ENCODE measurements at regions not wholly inside any gene's neighbourhood (a gene's known extent, or its start where the extent isn't known, plus 50 kb on each side); places are given as distances from the start of the nearest gene placed in this dataset.

DNA sequence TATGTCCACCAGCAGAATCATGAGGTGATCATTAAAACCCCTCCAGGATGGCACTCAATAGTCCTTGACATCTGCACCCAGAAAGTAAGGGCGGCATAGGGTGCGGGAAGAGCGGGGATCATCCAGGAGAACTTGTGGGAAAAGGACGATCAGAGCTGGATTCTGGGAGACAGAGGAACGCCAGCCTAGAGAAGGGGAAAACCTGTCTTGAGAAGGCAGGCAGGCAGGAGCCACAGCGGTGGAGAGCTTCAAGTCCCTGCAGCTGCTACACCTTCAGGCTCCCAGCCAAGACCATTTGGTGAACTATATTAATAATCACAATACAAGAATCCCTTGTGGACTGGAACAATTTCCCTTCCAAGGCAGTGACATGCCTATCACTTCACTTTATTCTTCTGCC, 134.3 kb downstream of the BUD13 start:
- TF ChIP-seq, protein P1, sequence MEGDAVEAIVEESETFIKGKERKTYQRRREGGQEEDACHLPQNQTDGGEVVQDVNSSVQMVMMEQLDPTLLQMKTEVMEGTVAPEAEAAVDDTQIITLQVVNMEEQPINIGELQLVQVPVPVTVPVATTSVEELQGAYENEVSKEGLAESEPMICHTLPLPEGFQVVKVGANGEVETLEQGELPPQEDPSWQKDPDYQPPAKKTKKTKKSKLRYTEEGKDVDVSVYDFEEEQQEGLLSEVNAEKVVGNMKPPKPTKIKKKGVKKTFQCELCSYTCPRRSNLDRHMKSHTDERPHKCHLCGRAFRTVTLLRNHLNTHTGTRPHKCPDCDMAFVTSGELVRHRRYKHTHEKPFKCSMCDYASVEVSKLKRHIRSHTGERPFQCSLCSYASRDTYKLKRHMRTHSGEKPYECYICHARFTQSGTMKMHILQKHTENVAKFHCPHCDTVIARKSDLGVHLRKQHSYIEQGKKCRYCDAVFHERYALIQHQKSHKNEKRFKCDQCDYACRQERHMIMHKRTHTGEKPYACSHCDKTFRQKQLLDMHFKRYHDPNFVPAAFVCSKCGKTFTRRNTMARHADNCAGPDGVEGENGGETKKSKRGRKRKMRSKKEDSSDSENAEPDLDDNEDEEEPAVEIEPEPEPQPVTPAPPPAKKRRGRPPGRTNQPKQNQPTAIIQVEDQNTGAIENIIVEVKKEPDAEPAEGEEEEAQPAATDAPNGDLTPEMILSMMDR (IDR thresholded peaks at IDR 0.05): no peak
- TF ChIP-seq EZH2phosphoT487 (IDR thresholded peaks at IDR 0.05): no peak
